NCI-H1092 (cell line): ENCODE measurements at regions not wholly inside any gene's neighbourhood (a gene's known extent, or its start where the extent isn't known, plus 50 kb on each side); places are given as distances from the start of the nearest gene placed in this dataset.

Source experiments
- DNase-seq: peaks from one replicate; lab custom pipeline; 2025; lab: John Stamatoyannopoulos, UW

- no peak for DNase-seq
Measured at GRCh38 chr7:16233517-16233916, 187.8 kb downstream of the CRPPA start.

- DNase-seq: no peak
Measured at GRCh38 chr7:16232273-16232672, 189.1 kb downstream of the CRPPA start.

- no peak for DNase-seq
Measured at GRCh38 chr7:16223963-16224707, 197.2 kb downstream of the CRPPA start.

- no peak for DNase-seq
Measured at GRCh38 chr7:16212610-16213009, 208.7 kb downstream of the CRPPA start.

GRCh38 chr7:16212032-16212431, 209.3 kb downstream of the CRPPA start:
- DNase-seq: no peak

GRCh38 chr7:16211402-16211925, 209.9 kb downstream of the CRPPA start:
- no peak for DNase-seq

- DNase-seq: no peak
Measured at GRCh38 chr7:16210171-16210570, 211.2 kb downstream of the CRPPA start.

- DNase-seq: no peak
Measured at GRCh38 chr7:16207321-16207720, 214.0 kb downstream of the CRPPA start.

- no peak for DNase-seq
Measured at GRCh38 chr7:16205466-16205865, 215.9 kb downstream of the CRPPA start.

- DNase-seq: no peak
Measured at GRCh38 chr7:16204953-16205352, 216.4 kb downstream of the CRPPA start.

- DNase-seq: no peak
Measured at GRCh38 chr7:16203065-16203464, 218.3 kb downstream of the CRPPA start.

GRCh38 chr7:16202303-16202702, 219.0 kb downstream of the CRPPA start:
- DNase-seq: no peak

GRCh38 chr7:16200591-16200990, 220.7 kb downstream of the CRPPA start:
- DNase-seq: no peak

- DNase-seq: no peak
Measured at GRCh38 chr7:16193631-16194030, 227.7 kb downstream of the CRPPA start.

GRCh38 chr7:16189026-16189715, 232.2 kb downstream of the CRPPA start:
- DNase-seq: no peak

GRCh38 chr7:16187131-16187530, 234.2 kb downstream of the CRPPA start:
- DNase-seq: no peak

- no peak for DNase-seq
Measured at GRCh38 chr7:16178585-16178984, 242.8 kb downstream of the CRPPA start.

GRCh38 chr7:16178092-16178491, 243.2 kb downstream of the CRPPA start:
- no peak for DNase-seq

GRCh38 chr7:16174253-16174652, 247.1 kb downstream of the CRPPA start:
- DNase-seq: no peak

- no peak for DNase-seq
Measured at GRCh38 chr7:16172366-16172765, 249.0 kb downstream of the CRPPA start.

GRCh38 chr7:16171928-16172327, 249.4 kb downstream of the CRPPA start:
- no peak for DNase-seq

- no peak for DNase-seq
Measured at GRCh38 chr7:16170671-16171070, 250.7 kb downstream of the CRPPA start.

- no peak for DNase-seq
Measured at GRCh38 chr7:16169537-16169936, 251.8 kb downstream of the CRPPA start.
